Calu3 (cell line): ENCODE measurements at regions not wholly inside any gene's neighbourhood (a gene's known extent, or its start where the extent isn't known, plus 50 kb on each side); places are given as distances from the start of the nearest gene placed in this dataset.

Experiments used
- BruUV-seq: library from RNA; stranded (reverse); fragments of 400-500 nt; replicated peaks from 2 replicates; lab custom pipeline; 2021; lab: Mats Ljungman, UMichigan
- CTCF ChIA-PET: fragments of 300-600 bp; sonication (Branson Sonifier 250); formaldehyde crosslinking; loops from one replicate; lab custom pipeline; 2022; ENCODE audit warnings: antibody characterized with exemption; lab: Charles Lee
- DNase-seq: peaks from one replicate; pipeline ENCODE4 v3.0.0; 2022
- H3K27ac Mint-ChIP-seq: one replicate; pipeline ENCODE4 v1.8.0; 2022; ENCODE audit warnings: mixed read lengths; ENCODE audit not compliant: unreplicated experiment
- H3K27me3 Mint-ChIP-seq: one replicate; pipeline ENCODE4 v1.8.0; 2022; ENCODE audit warnings: mixed read lengths; ENCODE audit not compliant: unreplicated experiment
- H3K36me3 Mint-ChIP-seq: one replicate; pipeline ENCODE4 v1.8.0; 2022; ENCODE audit warnings: mild to moderate bottlenecking, moderate library complexity, mixed read lengths; ENCODE audit not compliant: insufficient read depth, unreplicated experiment
- H3K4me1 Mint-ChIP-seq: one replicate; pipeline ENCODE4 v1.8.0; 2022; ENCODE audit warnings: mild to moderate bottlenecking, low read depth, mixed read lengths; ENCODE audit not compliant: unreplicated experiment
- H3K4me3 Mint-ChIP-seq: one replicate; pipeline ENCODE4 v1.8.0; 2022; ENCODE audit warnings: mild to moderate bottlenecking, low read depth, moderate library complexity, mixed read lengths; ENCODE audit not compliant: unreplicated experiment
- H3K9me3 Mint-ChIP-seq: one replicate; pipeline ENCODE4 v1.8.0; 2022; ENCODE audit warnings: low read depth, mixed read lengths; ENCODE audit not compliant: unreplicated experiment
- CTCF ChIP-seq: fragments of 200-600 bp; IDR thresholded peaks from one replicate; pipeline ENCODE4 v1.8.0; 2022; ENCODE audit warnings: antibody characterized with exemption; ENCODE audit not compliant: unreplicated experiment
- intact Hi-C: fragments of 100-400 bp; cut with micrococcal nuclease; formaldehyde crosslinking; loops from one replicate; pipeline ENCODE4 v1.10.0; 2022; ENCODE audit not compliant: unreplicated experiment

GRCh38 chr2:220334871-220335590 lies 707.6 kb downstream of the SLC4A3 start:
- BruUV-seq: no TSS peak
- H3K27me3 Mint-ChIP-seq: no peaks in the 10 kb centered on the region
- peaks cover 3% of the 10 kb centered on the region for H3K9me3 Mint-ChIP-seq
- intact Hi-C loops: no loop called here
- no peaks in the 10 kb centered on the region for H3K36me3 Mint-ChIP-seq
- no peak overlapping the region for H3K27ac Mint-ChIP-seq
- H3K4me3 Mint-ChIP-seq: no peak overlapping the region
- TF ChIP-seq CTCF: no peak
- peaks cover 42% of the 10 kb centered on the region for H3K4me1 Mint-ChIP-seq
- no peak for DNase-seq
- CTCF ChIA-PET: no interaction called here

- H3K9me3 Mint-ChIP-seq: peaks cover 5% of the 10 kb centered on the region
- H3K36me3 Mint-ChIP-seq: no peaks in the 10 kb centered on the region
- no peak overlapping the region for H3K27ac Mint-ChIP-seq
- CTCF ChIA-PET: interaction anchor here (0.6 kb wide), 1 partner anchor 393 kb away, joined by 3 read pairs; no protein-coding TSS in a partner anchor
- no TSS peak for BruUV-seq
- H3K27me3 Mint-ChIP-seq: no peaks in the 10 kb centered on the region
- intact Hi-C loops: no loop called here
- H3K4me3 Mint-ChIP-seq: no peak overlapping the region
- no peak for DNase-seq
- H3K4me1 Mint-ChIP-seq: peaks cover 42% of the 10 kb centered on the region
- TF ChIP-seq CTCF: no peak
These were observed 708.1 kb downstream of the SLC4A3 start for GRCh38 chr2:220335591-220335915.

- Mint-ChIP-seq H3K27me3 (no peaks in the 10 kb centered on the region), H3K4me1 (peaks cover 42% of the 10 kb centered on the region), H3K4me3 (no peak overlapping the region), H3K36me3 (no peaks in the 10 kb centered on the region), H3K9me3 (peaks cover 3% of the 10 kb centered on the region), H3K27ac (no peak overlapping the region)
- CTCF ChIA-PET: no interaction called here
- intact Hi-C loops: no loop called here
- no TSS peak for BruUV-seq
- TF ChIP-seq CTCF: no peak
- DNase-seq: no peak
These were observed 709.3 kb downstream of the SLC4A3 start for GRCh38 chr2:220336771-220337170.

- no peak for DNase-seq
- TF ChIP-seq CTCF: no peak
- CTCF ChIA-PET: no interaction called here
- intact Hi-C loops: no loop called here
- Mint-ChIP-seq H3K27ac (no peak overlapping the region), H3K4me3 (no peak overlapping the region), H3K36me3 (no peaks in the 10 kb centered on the region), H3K27me3 (no peaks in the 10 kb centered on the region), H3K9me3 (peaks cover 3% of the 10 kb centered on the region), H3K4me1 (peaks cover 34% of the 10 kb centered on the region)
- BruUV-seq: no TSS peak
These were observed 710.4 kb downstream of the SLC4A3 start for GRCh38 chr2:220337611-220338440.
